Thyroid gland (tissue), 4 donors: ENCODE measurements at regions not wholly inside any gene's neighbourhood (a gene's known extent, or its start where the extent isn't known, plus 50 kb on each side); places are given as distances from the start of the nearest gene placed in this dataset. TPM values are rescaled to one million over a fixed set of nuclear protein-coding genes. Genes with fewer than 3 reads are reported as not detected.

Experiments used
- DNase-seq, 2 donors: peaks; one replicate each; pipeline ENCODE4 v3.0.0-alpha.2; 2019
- H3K27ac ChIP-seq, 3 donors: fragments of 200-600 bp; sonication (generic); 1 replicate in 2 of 3; 2 replicates in 1 of 3; pipeline ENCODE4 v1.5.1; 2016 to 2019; ENCODE audit warnings: mild to moderate bottlenecking in 1 of 3, moderate library complexity in 1 of 3
- H3K27me3 ChIP-seq: fragments of 200-600 bp; sonication (generic); one replicate; pipeline ENCODE4 v1.5.1; 2019
- H3K36me3 ChIP-seq, 2 donors: fragments of 200-600 bp; sonication (generic); one replicate each; pipeline ENCODE4 v1.5.1; 2016 to 2019
- H3K4me1 ChIP-seq, 2 donors: fragments of 200-600 bp; sonication (generic); one replicate each; pipeline ENCODE4 v1.5.1; 2017 to 2019
- H3K4me3 ChIP-seq, 3 donors: fragments of 200-600 bp; sonication (generic); replicated peaks in 1 of 3; 1 replicate in 2 of 3; 2 replicates in 1 of 3; pipeline ENCODE4 v1.5.1; 2016; ENCODE audit warnings: mild to moderate bottlenecking in 1 of 3
- H3K9me3 ChIP-seq: fragments of 200-600 bp; sonication (generic); one replicate; pipeline ENCODE4 v1.5.1; 2017
- POLR2A ChIP-seq, 2 donors: fragments of 450-650 bp; IDR thresholded peaks; one replicate each; pipeline ENCODE4 v1.6.1; 2017; ENCODE audit warnings: antibody characterized with exemption in 2 of 2, mild to moderate bottlenecking in 2 of 2, moderate library complexity in 1 of 2
- WGBS, 2 donors: methylation state at CpG; one replicate each; pipeline ENCODE4 v1.1.5; 2017; 5-methylcytosine and 5-hydroxymethylcytosine counted together
- intact Hi-C: fragments of 100-400 bp; cut with DNase I; formaldehyde crosslinking; loops from one replicate; pipeline ENCODE4 v1.15.1; 2023
- small RNA-seq: library from RNA; depleted of rRNA; stranded (forward); fragments of <200 nt; gene quantifications from one replicate; pipeline ENCODE3, GENCODE V24; 2016
- TF ChIP-seq, protein P1 (sequence below), 6 experiments: fragments of 200-600 bp in 3 of 6; fragments of 450-650 bp in 3 of 6; sonication (generic) in 3 of 6; IDR thresholded peaks; one replicate each; pipeline ENCODE4 v1.5.1; 2016 to 2019; ENCODE audit warnings: antibody characterized with exemption in 6 of 6, mild to moderate bottlenecking in 2 of 6, inconsistent platforms in 1 of 6, moderate library complexity in 1 of 6

DNA sequence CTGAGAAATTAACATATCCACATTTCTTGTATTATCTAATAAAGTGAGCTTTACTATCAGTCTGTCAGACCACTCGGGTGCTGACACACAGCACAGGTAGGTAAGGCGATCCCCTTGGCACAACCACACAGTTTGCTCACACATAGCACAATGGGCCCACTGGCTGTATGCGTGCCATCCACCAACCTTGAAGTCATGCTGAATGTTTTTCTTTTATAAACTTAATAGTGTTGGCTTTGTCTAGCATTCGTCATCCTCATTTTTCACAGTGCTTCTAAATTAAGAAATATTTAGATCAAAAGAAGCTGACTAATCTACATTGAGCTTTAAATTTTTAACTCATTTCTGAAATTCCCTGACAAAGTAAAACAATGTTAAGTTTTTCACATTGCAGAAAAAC is 50.0 kb upstream of the PAPOLG start:
- Histone ChIP-seq H3K4me3 (no peak overlapping the region), H3K9me3 (no peaks in the 10 kb centered on the region), H3K27ac (no peak overlapping the region), H3K36me3 (no peaks in the 10 kb centered on the region), H3K27me3 (no peaks in the 10 kb centered on the region), H3K4me1 (no peaks in the 10 kb centered on the region)
- TF ChIP-seq, protein P1, sequence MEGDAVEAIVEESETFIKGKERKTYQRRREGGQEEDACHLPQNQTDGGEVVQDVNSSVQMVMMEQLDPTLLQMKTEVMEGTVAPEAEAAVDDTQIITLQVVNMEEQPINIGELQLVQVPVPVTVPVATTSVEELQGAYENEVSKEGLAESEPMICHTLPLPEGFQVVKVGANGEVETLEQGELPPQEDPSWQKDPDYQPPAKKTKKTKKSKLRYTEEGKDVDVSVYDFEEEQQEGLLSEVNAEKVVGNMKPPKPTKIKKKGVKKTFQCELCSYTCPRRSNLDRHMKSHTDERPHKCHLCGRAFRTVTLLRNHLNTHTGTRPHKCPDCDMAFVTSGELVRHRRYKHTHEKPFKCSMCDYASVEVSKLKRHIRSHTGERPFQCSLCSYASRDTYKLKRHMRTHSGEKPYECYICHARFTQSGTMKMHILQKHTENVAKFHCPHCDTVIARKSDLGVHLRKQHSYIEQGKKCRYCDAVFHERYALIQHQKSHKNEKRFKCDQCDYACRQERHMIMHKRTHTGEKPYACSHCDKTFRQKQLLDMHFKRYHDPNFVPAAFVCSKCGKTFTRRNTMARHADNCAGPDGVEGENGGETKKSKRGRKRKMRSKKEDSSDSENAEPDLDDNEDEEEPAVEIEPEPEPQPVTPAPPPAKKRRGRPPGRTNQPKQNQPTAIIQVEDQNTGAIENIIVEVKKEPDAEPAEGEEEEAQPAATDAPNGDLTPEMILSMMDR (IDR thresholded peaks at IDR 0.05): no peak
- no peak for TF ChIP-seq POLR2A (IDR thresholded peaks at IDR 0.05)
- intact Hi-C loops: loop anchor here (5.0 to 10.0 kb wide), 2 partner anchors 99 to 291 kb away; no protein-coding TSS in a partner anchor
- DNase-seq: no peak
- 84 to 85% methylated on average over 4 of the region's 4 CpGs for WGBS, 2 donors

Small RNA genes in the stretch of these regions (small RNA-seq; reads per million reads assigned to genes)
- not detected for gene RN7SL361P
